SU-DHL-6 (cell line): ENCODE measurements at regions not wholly inside any gene's neighbourhood (a gene's known extent, or its start where the extent isn't known, plus 50 kb on each side); places are given as distances from the start of the nearest gene placed in this dataset.

Source experiments
- EZH2phosphoT487 ChIP-seq: fragments of 200-600 bp; sonication (generic), shearing (Covaris generic); conservative IDR thresholded peaks from 2 replicates; pipeline ENCODE4 v1.6.1; 2018; ENCODE audit warnings: mild to moderate bottlenecking, antibody characterized with exemption, low read length, moderate library complexity, mixed read lengths
- TF ChIP-seq, protein P1 (sequence below): fragments of 200-600 bp; sonication (generic); IDR thresholded peaks from one replicate; pipeline ENCODE4 v1.5.1; 2017; ENCODE audit warnings: antibody characterized with exemption, mild to moderate bottlenecking, low read length, moderate library complexity; ENCODE audit not compliant: insufficient read depth, poor library complexity, severe bottlenecking

DNA sequence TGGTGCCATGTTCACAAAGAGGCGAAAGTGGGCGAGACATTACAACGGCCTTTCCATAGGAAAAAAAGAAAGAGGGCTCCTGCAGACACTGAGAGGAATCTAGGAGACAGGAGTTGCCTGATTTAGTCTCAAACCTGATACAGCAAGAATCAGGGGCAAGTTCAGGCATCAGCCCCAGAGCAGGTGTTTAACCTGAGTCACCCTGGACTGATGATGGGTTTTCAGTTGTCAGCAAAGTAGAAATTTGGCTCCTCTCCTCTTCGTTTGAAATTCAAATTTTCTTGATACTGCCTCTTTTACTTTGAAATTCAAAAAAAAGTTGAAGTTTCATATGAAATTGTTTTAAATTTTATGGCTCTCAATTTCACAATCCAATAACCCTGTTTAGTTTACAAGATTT, 189.5 kb downstream of the ABCC12 start:
- TF ChIP-seq, protein P1, sequence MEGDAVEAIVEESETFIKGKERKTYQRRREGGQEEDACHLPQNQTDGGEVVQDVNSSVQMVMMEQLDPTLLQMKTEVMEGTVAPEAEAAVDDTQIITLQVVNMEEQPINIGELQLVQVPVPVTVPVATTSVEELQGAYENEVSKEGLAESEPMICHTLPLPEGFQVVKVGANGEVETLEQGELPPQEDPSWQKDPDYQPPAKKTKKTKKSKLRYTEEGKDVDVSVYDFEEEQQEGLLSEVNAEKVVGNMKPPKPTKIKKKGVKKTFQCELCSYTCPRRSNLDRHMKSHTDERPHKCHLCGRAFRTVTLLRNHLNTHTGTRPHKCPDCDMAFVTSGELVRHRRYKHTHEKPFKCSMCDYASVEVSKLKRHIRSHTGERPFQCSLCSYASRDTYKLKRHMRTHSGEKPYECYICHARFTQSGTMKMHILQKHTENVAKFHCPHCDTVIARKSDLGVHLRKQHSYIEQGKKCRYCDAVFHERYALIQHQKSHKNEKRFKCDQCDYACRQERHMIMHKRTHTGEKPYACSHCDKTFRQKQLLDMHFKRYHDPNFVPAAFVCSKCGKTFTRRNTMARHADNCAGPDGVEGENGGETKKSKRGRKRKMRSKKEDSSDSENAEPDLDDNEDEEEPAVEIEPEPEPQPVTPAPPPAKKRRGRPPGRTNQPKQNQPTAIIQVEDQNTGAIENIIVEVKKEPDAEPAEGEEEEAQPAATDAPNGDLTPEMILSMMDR, result no peak
- TF ChIP-seq EZH2phosphoT487, result no peak
